ENCODE measurements at regions not wholly inside any gene's neighbourhood (a gene's known extent, or its start where the extent isn't known, plus 50 kb on each side); places are given as distances from the start of the nearest gene placed in this dataset.

- no peak for TF ChIP-seq CTCF (conservative IDR thresholded peaks at IDR 0.05; ENCODE audit: low read depth, low read length)
- TF ChIP-seq EZH2 (IDR thresholded peaks at IDR 0.05; ENCODE audit: borderline replicate concordance, low read depth, low read length, poor library complexity, severe bottlenecking), result no peak
Observed at GRCh38 chr5:174897281-174897950, 173.0 kb downstream of the MSX2 start.

Data from A673 (cell line).